ENCODE measurements at regions not wholly inside any gene's neighbourhood (a gene's known extent, or its start where the extent isn't known, plus 50 kb on each side); places are given as distances from the start of the nearest gene placed in this dataset.

- TF ChIP-seq POLR2A (IDR thresholded peaks at IDR 0.05) (no peak), EP300 (IDR thresholded peaks at IDR 0.05) (no peak), CTCF (IDR thresholded peaks at IDR 0.05) (no peak)
These were observed 72.6 kb upstream of the LY86 start for GRCh38 chr6:6515691-6516607.
